ENCODE measurements at regions not wholly inside any gene's neighbourhood (a gene's known extent, or its start where the extent isn't known, plus 50 kb on each side); places are given as distances from the start of the nearest gene placed in this dataset.

- Histone ChIP-seq H3K4me3 (no peak overlapping the region), H3K4me2 (no peak overlapping the region), H2AFZ (no peak overlapping the region), H3F3A (replicated peaks; ENCODE audit: low read depth) (no peaks in the 10 kb centered on the region), H3K9me2 (ENCODE audit: insufficient read depth) (no peaks in the 10 kb centered on the region), H3K27ac (ENCODE audit: low read depth) (no peak overlapping the region), H3K79me2 (replicated peaks; ENCODE audit: insufficient read depth) (no peaks in the 10 kb centered on the region), H3K27me3 (ENCODE audit: insufficient read depth) (no peaks in the 10 kb centered on the region), H4K20me1 (replicated peaks; ENCODE audit: insufficient read depth) (no peaks in the 10 kb centered on the region), H3K36me3 (ENCODE audit: insufficient read depth) (no peaks in the 10 kb centered on the region), H3K4me1 (ENCODE audit: insufficient read depth) (no peaks in the 10 kb centered on the region)
- Mint-ChIP-seq H3K9me3 (no peaks in the 10 kb centered on the region), H3K27me3 (ENCODE audit: insufficient read depth, low read depth, poor library complexity) (no peaks in the 10 kb centered on the region), H3K4me3 (no peak overlapping the region), H3K27ac (no peak overlapping the region), H3K4me1 (peaks cover 2% of the 10 kb centered on the region; the same call in 1 of the 3 replicates), H3K36me3 (ENCODE audit: low read depth) (no peaks in the 10 kb centered on the region)
- ATAC-seq: no peak
- no peak for TF ChIP-seq STAT1 (IDR thresholded peaks at IDR 0.05; ENCODE audit: unreplicated experiment)
- no peak for TF ChIP-seq ZNF462 (CRISPR knock-in tag; IDR thresholded peaks at IDR 0.05)
- no peak for TF ChIP-seq REST (IDR thresholded peaks at IDR 0.05; ENCODE audit: unreplicated experiment)
- no peak for TF ChIP-seq POLR2AphosphoS5 (IDR thresholded peaks at IDR 0.05; ENCODE audit: low read depth)
- TF ChIP-seq CTCF (conservative IDR thresholded peaks at IDR 0.05; ENCODE audit: low read depth in 2 of 2): no peak
- TF ChIP-seq NANOG (IDR thresholded peaks at IDR 0.05; ENCODE audit: borderline replicate concordance): no peak
- no peak for TF ChIP-seq JUNB (IDR thresholded peaks at IDR 0.05; ENCODE audit: unreplicated experiment)
- TF ChIP-seq CREB1 (CRISPR knock-in tag; IDR thresholded peaks at IDR 0.05; ENCODE audit: low read depth): no peak
- no peak for TF ChIP-seq EZH2phosphoT487 (IDR thresholded peaks at IDR 0.05; ENCODE audit: unreplicated experiment)
- no peak for TF ChIP-seq ZNF331 (CRISPR knock-in tag; IDR thresholded peaks at IDR 0.05; ENCODE audit: low read depth)
- no peak for TF ChIP-seq ETS1 (IDR thresholded peaks at IDR 0.05)
- TF ChIP-seq EZH2 (IDR thresholded peaks at IDR 0.05; ENCODE audit: low read depth, unreplicated experiment): no peak
- no peak for TF ChIP-seq ZNF114 (CRISPR knock-in tag; IDR thresholded peaks at IDR 0.05)
- DNase-seq (ENCODE audit: low spot score): no peak
These were observed 177.1 kb upstream of the TET2 start for GRCh38 chr4:104969394-104970082.
